ENCODE measurements at regions not wholly inside any gene's neighbourhood (a gene's known extent, or its start where the extent isn't known, plus 50 kb on each side); places are given as distances from the start of the nearest gene placed in this dataset.

GRCh38 chr10:88083597-88083989 lies 220.2 kb downstream of the PTEN start:
- Mint-ChIP-seq H3K4me1 (ENCODE audit: low read depth) (peaks cover 8% of the 10 kb centered on the region), H3K36me3 (ENCODE audit: insufficient read depth) (no peaks in the 10 kb centered on the region), H3K27me3 (ENCODE audit: low read depth) (no peaks in the 10 kb centered on the region), H3K4me3 (no peak overlapping the region), H3K9me3 (no peaks in the 10 kb centered on the region)
- no peak for ATAC-seq
- no peak for DNase-seq

DNA sequence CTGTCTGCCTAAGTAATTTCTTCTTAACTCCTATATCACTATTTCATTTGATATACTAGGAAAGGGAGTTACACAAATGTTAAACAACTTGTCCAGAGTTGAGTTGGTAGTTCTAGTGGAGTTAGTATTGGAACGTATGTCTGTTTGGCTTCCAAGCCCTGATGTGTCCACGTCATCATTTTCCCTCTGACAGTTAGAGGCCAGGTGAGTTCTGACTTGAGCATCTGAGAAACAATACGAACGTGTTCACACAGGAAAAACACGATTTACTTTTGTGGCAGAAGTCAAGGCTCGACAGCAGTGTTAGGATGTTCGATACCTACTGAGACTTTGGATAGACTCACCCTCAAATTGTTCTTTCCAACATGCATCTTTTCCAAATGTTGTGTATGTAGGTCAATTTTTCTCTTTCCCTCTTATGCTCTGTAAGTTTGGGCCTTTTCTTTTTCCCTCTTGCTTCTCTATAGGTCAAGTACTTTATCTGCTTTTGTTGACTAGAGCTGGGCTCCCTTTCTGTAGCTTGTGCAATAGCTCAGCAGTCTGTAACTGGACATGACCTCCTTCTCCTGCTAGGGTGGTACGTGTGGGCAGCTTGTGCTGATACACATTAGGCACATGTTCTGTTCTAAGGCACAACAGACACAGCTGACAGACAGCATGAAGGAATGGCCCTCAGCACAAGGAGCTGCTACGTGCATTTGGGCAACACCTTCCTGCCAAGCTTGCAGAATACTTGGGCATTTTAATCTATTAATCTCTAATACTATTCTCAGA lies 222.9 kb downstream of the PTEN start:
- no peaks in the 10 kb centered on the region for H3K9me3 Mint-ChIP-seq
- ATAC-seq = no peak
- DNase-seq = no peak
- H3K4me3 Mint-ChIP-seq = no peak overlapping the region
- no peaks in the 10 kb centered on the region for H3K36me3 Mint-ChIP-seq (ENCODE audit: insufficient read depth)
- H3K4me1 Mint-ChIP-seq (ENCODE audit: low read depth) = peaks cover 28% of the 10 kb centered on the region
- H3K27me3 Mint-ChIP-seq (ENCODE audit: low read depth) = no peaks in the 10 kb centered on the region

DNA sequence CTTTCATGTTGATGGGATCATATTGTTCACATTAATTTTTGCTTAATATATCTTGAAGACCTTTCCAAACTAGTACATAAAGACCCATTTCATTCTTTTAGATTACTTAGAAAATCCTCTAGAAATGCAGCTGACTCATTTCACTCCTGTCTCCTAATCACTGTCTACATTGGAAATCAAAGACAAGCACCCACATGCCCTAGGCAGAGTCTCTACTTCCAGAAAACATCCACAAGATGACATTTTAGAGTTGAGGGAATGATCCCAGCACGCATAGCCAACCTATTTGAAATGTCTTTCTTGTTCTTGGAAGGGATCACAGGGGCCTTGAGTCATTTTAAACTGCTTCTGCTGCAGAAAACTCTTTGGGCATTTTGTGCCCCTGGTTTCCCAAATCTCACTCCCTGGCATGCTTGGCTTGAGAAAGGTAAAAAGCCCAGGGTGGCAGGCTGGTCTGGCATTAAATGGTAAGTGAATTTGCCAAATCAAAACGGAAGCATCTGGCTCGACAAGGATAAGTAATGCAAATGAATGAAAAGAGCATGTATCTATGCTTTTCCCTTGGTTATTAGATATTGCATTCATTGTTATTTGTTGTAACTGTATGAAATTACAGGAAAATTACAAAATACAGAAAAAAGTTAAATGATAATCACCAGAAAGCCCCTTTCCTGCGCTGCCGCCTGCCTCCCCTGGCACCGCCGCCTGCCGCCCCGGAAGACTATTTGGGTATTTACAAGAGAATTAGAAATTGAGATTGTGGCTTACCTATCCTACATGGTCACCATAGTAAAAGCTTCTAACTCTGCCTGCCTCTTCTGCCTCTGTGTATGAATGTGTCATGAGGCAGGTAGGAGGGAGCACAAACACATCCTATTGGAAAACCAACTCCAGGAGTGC lies 225.3 kb downstream of the PTEN start:
- DNase-seq (no peak), ATAC-seq (no peak)
- H3K4me3 Mint-ChIP-seq = no peak overlapping the region
- no peaks in the 10 kb centered on the region for H3K27me3 Mint-ChIP-seq (ENCODE audit: low read depth)
- peaks cover 40% of the 10 kb centered on the region for H3K4me1 Mint-ChIP-seq (ENCODE audit: low read depth)
- H3K36me3 Mint-ChIP-seq (ENCODE audit: insufficient read depth) = no peaks in the 10 kb centered on the region
- no peaks in the 10 kb centered on the region for H3K9me3 Mint-ChIP-seq

- DNase-seq (no peak), ATAC-seq (no peak)
- H3K9me3 Mint-ChIP-seq = no peaks in the 10 kb centered on the region
- H3K4me3 Mint-ChIP-seq = no peak overlapping the region
- H3K4me1 Mint-ChIP-seq (ENCODE audit: low read depth) = peaks cover 43% of the 10 kb centered on the region
- H3K36me3 Mint-ChIP-seq (ENCODE audit: insufficient read depth) = no peaks in the 10 kb centered on the region
- H3K27me3 Mint-ChIP-seq (ENCODE audit: low read depth) = no peaks in the 10 kb centered on the region
Observed at GRCh38 chr10:88089498-88089897, 226.1 kb downstream of the PTEN start.

DNA sequence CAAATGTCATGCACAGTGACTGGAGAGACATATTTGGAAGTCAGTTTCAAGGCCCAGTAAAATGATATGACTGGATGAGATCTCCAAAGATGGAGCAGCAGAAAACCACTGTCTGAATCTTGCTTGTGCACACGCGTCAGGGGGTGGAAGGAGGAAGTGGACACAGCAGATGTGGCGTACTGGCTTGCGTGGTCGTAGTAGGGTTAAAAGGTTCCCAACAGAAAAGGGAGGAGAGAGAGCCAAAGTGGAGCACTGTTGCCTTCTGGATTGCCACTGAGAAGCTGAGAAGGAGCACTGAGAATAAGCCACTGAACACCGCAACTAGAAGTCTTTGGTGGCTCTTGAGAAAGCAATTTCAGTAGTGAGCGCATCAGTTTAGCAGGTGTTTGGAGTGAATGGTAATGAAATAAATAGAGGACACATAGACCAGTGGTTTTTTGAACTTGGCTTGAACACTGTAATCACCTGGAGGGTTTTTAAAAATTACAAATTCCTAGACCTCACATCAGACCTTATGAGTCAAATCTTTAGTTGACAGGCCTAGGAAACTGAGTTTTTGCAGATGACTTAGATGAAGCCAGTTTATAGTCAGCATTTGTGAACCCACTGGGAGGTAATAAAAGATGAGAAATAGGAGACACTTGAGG lies 227.3 kb downstream of the PTEN start:
- H3K4me1 Mint-ChIP-seq (ENCODE audit: low read depth) = peaks cover 45% of the 10 kb centered on the region
- no peaks in the 10 kb centered on the region for H3K36me3 Mint-ChIP-seq (ENCODE audit: insufficient read depth)
- H3K27me3 Mint-ChIP-seq (ENCODE audit: low read depth) = no peaks in the 10 kb centered on the region
- ATAC-seq = peak in 1 of 2 donors; percentile 14
- H3K9me3 Mint-ChIP-seq = no peaks in the 10 kb centered on the region
- no peak for DNase-seq
- no peak overlapping the region for H3K4me3 Mint-ChIP-seq

DNA sequence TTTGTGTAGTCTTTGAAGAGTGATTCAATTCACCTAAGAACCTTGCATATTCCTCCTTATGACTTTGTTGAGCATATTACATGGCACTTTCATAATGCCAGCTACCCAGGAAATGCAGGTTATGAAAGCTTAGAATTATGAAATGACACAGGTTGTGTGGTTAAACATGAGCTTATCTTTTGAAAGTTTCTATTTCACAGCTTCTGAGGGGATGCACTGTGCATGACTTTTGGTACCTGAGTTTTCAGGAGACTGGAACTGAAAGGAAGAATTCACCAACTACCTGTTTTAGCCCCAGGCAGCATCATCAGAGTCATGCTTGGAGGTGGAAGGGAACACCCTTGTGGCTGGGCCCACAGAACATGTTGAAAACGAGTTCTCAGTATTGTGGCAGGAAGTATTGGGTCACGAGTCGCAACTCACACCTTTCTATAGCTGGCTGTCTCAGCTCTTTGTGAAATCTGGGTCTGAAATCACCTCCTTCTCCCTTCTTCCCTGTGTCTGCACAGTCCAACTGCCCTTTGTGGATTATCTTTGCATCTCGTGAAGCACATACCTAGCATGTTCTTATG lies 228.2 kb downstream of the PTEN start:
- no peaks in the 10 kb centered on the region for H3K27me3 Mint-ChIP-seq (ENCODE audit: low read depth)
- DNase-seq (peak; percentile 44), ATAC-seq (peak; percentile 93)
- no peak overlapping the region for H3K4me3 Mint-ChIP-seq
- peaks cover 45% of the 10 kb centered on the region for H3K4me1 Mint-ChIP-seq (ENCODE audit: low read depth)
- H3K9me3 Mint-ChIP-seq = no peaks in the 10 kb centered on the region
- H3K36me3 Mint-ChIP-seq (ENCODE audit: insufficient read depth) = no peaks in the 10 kb centered on the region

- DNase-seq = no peak
- Mint-ChIP-seq H3K27me3 (ENCODE audit: low read depth) (no peaks in the 10 kb centered on the region), H3K4me1 (ENCODE audit: low read depth) (peaks cover 45% of the 10 kb centered on the region), H3K4me3 (no peak overlapping the region), H3K36me3 (ENCODE audit: insufficient read depth) (no peaks in the 10 kb centered on the region), H3K9me3 (no peaks in the 10 kb centered on the region)
- no peak for ATAC-seq
Observed at GRCh38 chr10:88092265-88092664, 228.8 kb downstream of the PTEN start.

- DNase-seq = no peak
- H3K9me3 Mint-ChIP-seq = no peaks in the 10 kb centered on the region
Observed at GRCh38 chr10:88092973-88093372, 229.5 kb downstream of the PTEN start.

DNA sequence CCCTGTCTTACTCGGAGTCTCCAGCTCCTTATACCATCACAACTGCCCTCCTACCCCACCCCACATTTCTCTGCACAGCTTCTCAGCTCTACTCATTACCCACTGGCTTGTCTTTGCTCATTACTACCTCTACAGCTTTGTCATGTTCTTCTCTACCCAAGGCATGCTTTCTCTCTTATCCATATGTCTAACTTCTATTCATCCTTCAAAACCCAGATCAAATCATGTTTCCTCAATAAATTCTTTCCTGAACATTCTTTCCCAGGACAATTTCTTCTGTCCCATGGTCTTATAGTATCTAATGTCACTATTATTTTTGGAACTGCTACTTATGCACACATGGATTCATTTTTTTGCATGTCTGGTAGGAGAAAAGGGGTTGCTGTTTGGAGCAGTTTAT lies 231.4 kb downstream of the PTEN start:
- Mint-ChIP-seq H3K36me3 (ENCODE audit: insufficient read depth) (no peaks in the 10 kb centered on the region), H3K4me1 (ENCODE audit: low read depth) (peaks cover 41% of the 10 kb centered on the region), H3K4me3 (no peak overlapping the region), H3K9me3 (no peaks in the 10 kb centered on the region), H3K27me3 (ENCODE audit: low read depth) (no peaks in the 10 kb centered on the region)
- DNase-seq = no peak
- ATAC-seq = no peak

More at GRCh38 chr10:88092973-88093372, 229.5 kb downstream of the PTEN start:
- Mint-ChIP-seq H3K27me3 (ENCODE audit: low read depth) (no peaks in the 10 kb centered on the region), H3K4me3 (no peak overlapping the region), H3K36me3 (ENCODE audit: insufficient read depth) (no peaks in the 10 kb centered on the region), H3K4me1 (ENCODE audit: low read depth) (peaks cover 45% of the 10 kb centered on the region)
- no peak for ATAC-seq

DNA sequence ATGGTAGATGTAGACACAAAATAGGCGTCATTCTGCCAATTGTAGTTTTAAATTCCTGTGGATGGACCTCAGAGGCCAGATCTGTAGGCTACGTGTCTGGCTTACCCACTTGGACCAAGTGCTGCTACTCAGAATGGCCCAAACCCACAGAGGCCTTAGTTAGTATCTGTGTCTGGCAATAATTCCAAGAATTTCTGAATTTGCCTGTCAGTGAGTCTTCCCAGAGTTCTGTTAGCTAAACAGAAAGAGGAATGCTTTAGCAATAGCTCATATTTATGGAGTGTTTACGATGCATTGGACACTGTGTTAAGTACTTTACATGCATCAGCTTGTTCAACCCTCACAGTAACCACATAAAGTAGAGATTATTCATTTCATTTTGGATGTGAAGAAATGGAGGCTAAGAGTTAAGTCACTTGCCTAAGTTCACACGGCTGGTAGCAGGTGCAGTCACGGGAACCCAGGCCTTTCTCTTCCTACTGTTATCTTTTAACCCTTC lies 231.8 kb downstream of the PTEN start:
- DNase-seq (no peak), ATAC-seq (no peak)
- H3K27me3 Mint-ChIP-seq (ENCODE audit: low read depth) = no peaks in the 10 kb centered on the region
- H3K36me3 Mint-ChIP-seq (ENCODE audit: insufficient read depth) = no peaks in the 10 kb centered on the region
- no peaks in the 10 kb centered on the region for H3K9me3 Mint-ChIP-seq
- H3K4me3 Mint-ChIP-seq = no peak overlapping the region
- peaks cover 37% of the 10 kb centered on the region for H3K4me1 Mint-ChIP-seq (ENCODE audit: low read depth)

GRCh38 chr10:88095778-88096431 lies 232.5 kb downstream of the PTEN start:
- ATAC-seq (no peak), DNase-seq (no peak)
- H3K27me3 Mint-ChIP-seq (ENCODE audit: low read depth) = no peaks in the 10 kb centered on the region
- peaks cover 30% of the 10 kb centered on the region for H3K4me1 Mint-ChIP-seq (ENCODE audit: low read depth)
- no peaks in the 10 kb centered on the region for H3K9me3 Mint-ChIP-seq
- H3K36me3 Mint-ChIP-seq (ENCODE audit: insufficient read depth) = no peaks in the 10 kb centered on the region
- H3K4me3 Mint-ChIP-seq = no peak overlapping the region

- ATAC-seq = no peak
- DNase-seq = no peak
- Mint-ChIP-seq H3K9me3 (no peaks in the 10 kb centered on the region), H3K36me3 (ENCODE audit: insufficient read depth) (no peaks in the 10 kb centered on the region), H3K4me3 (no peak overlapping the region), H3K27me3 (ENCODE audit: low read depth) (no peaks in the 10 kb centered on the region), H3K4me1 (ENCODE audit: low read depth) (peaks cover 18% of the 10 kb centered on the region)
Observed at GRCh38 chr10:88097092-88097516, 233.7 kb downstream of the PTEN start.

DNA sequence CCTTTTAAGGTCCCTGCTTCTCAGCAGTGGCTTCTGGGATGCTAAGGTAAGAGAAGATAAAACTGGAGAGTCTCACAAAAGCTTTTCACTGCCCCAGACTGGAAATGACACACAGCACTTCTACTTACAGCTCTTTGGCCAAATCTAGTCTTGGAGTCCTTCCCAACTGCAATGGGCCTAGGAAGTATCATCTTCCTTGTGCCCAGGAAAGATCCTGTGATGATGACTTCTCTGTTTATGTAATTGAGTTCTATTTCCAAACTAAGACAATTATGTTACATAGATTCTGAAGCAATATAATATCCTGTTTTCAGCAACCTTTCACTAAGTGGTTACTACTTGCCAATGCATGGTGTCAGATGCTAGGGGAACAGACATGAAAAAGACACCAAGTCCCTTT lies 234.1 kb downstream of the PTEN start:
- peaks cover 14% of the 10 kb centered on the region for H3K4me1 Mint-ChIP-seq (ENCODE audit: low read depth)
- H3K36me3 Mint-ChIP-seq (ENCODE audit: insufficient read depth) = no peaks in the 10 kb centered on the region
- no peaks in the 10 kb centered on the region for H3K9me3 Mint-ChIP-seq
- no peak for ATAC-seq
- DNase-seq = no peak
- H3K27me3 Mint-ChIP-seq (ENCODE audit: low read depth) = no peaks in the 10 kb centered on the region
- H3K4me3 Mint-ChIP-seq = no peak overlapping the region

- Mint-ChIP-seq H3K27me3 (ENCODE audit: low read depth) (no peaks in the 10 kb centered on the region), H3K9me3 (no peaks in the 10 kb centered on the region), H3K4me3 (no peak overlapping the region), H3K36me3 (ENCODE audit: insufficient read depth) (no peaks in the 10 kb centered on the region), H3K4me1 (ENCODE audit: low read depth) (peaks cover 2% of the 10 kb centered on the region)
- no peak for DNase-seq
- no peak for ATAC-seq
Observed at GRCh38 chr10:88100281-88100680, 236.9 kb downstream of the PTEN start.
